ENCODE measurements at regions not wholly inside any gene's neighbourhood (a gene's known extent, or its start where the extent isn't known, plus 50 kb on each side); places are given as distances from the start of the nearest gene placed in this dataset.

GRCh38 chr2:164439885-164440284, 181.4 kb downstream of the GRB14 start:
- no peak for TF ChIP-seq CTCF (IDR thresholded peaks at IDR 0.05)
- TF ChIP-seq POLR2A (IDR thresholded peaks at IDR 0.05): no peak
- TF ChIP-seq POLR2AphosphoS5 (IDR thresholded peaks at IDR 0.05): no peak
